Panc1 (cell line): ENCODE measurements at regions not wholly inside any gene's neighbourhood (a gene's known extent, or its start where the extent isn't known, plus 50 kb on each side); places are given as distances from the start of the nearest gene placed in this dataset.

ENCODE experiments used
- CTCF ChIP-seq: fragments of 450-650 bp; IDR thresholded peaks from 2 replicates; pipeline ENCODE4 v1.5.1; 2017; ENCODE audit warnings: mild to moderate bottlenecking
- POLR2AphosphoS5 ChIP-seq: IDR thresholded peaks from 2 replicates; pipeline ENCODE4 v1.6.1; 2012; ENCODE audit warnings: mild to moderate bottlenecking, low read depth, low read length, moderate library complexity
- TCF7L2 ChIP-seq: IDR thresholded peaks from 2 replicates; pipeline ENCODE4 v1.6.1; 2011; ENCODE audit warnings: mild to moderate bottlenecking, low read depth, low read length, inconsistent platforms
- TF ChIP-seq, protein P1 (sequence below), 2 experiments: IDR thresholded peaks; 2 replicates each; pipeline ENCODE4 v1.6.1; 2011 to 2012; ENCODE audit warnings: low read depth in 2 of 2, control low read depth in 1 of 2, low read length in 1 of 2, mild to moderate bottlenecking in 1 of 2, moderate library complexity in 1 of 2; ENCODE audit not compliant: insufficient read depth in 1 of 2

- TF ChIP-seq CTCF (no peak), POLR2AphosphoS5 (no peak), TCF7L2 (no peak)
- TF ChIP-seq, protein P1, sequence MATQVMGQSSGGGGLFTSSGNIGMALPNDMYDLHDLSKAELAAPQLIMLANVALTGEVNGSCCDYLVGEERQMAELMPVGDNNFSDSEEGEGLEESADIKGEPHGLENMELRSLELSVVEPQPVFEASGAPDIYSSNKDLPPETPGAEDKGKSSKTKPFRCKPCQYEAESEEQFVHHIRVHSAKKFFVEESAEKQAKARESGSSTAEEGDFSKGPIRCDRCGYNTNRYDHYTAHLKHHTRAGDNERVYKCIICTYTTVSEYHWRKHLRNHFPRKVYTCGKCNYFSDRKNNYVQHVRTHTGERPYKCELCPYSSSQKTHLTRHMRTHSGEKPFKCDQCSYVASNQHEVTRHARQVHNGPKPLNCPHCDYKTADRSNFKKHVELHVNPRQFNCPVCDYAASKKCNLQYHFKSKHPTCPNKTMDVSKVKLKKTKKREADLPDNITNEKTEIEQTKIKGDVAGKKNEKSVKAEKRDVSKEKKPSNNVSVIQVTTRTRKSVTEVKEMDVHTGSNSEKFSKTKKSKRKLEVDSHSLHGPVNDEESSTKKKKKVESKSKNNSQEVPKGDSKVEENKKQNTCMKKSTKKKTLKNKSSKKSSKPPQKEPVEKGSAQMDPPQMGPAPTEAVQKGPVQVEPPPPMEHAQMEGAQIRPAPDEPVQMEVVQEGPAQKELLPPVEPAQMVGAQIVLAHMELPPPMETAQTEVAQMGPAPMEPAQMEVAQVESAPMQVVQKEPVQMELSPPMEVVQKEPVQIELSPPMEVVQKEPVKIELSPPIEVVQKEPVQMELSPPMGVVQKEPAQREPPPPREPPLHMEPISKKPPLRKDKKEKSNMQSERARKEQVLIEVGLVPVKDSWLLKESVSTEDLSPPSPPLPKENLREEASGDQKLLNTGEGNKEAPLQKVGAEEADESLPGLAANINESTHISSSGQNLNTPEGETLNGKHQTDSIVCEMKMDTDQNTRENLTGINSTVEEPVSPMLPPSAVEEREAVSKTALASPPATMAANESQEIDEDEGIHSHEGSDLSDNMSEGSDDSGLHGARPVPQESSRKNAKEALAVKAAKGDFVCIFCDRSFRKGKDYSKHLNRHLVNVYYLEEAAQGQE (IDR thresholded peaks at IDR 0.05; ENCODE audit: insufficient read depth in 1 of 2, low read depth in 2 of 2, low read length in 1 of 2): no peak
Measured at GRCh38 chrX:10095698-10096432, 60.9 kb upstream of the CLCN4 start.
